H1 (cell line): ENCODE measurements at regions not wholly inside any gene's neighbourhood (a gene's known extent, or its start where the extent isn't known, plus 50 kb on each side); places are given as distances from the start of the nearest gene placed in this dataset.

Source experiments
- TF ChIP-seq, protein P1 (sequence below): IDR thresholded peaks from 2 replicates; pipeline ENCODE4 v1.6.1; 2011; ENCODE audit warnings: low read depth, mild to moderate bottlenecking, low read length; ENCODE audit not compliant: insufficient read depth
- TF ChIP-seq, protein P2 (sequence below): IDR thresholded peaks from 2 replicates; pipeline ENCODE4 v1.6.1; 2011; ENCODE audit warnings: low read length, improper control_type of control experiment

DNA sequence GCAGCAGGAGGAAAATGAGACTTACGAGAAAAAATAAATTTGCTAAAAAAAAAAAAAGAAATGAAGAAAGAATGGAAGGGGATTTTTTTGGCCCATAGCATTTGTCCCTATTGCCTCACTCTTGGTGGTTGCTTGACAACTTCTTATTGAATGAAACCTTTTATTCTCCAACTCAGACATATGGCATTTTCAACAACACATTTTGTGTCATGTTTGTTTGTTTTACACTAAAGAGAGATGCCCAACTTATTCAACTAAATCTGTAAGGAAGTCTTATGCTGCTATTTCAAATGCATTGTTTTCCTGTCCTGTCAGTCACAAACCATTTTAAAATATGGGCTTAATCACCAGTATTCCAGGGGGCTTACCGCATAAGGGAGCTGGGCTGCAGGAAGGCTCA lies 409.1 kb upstream of the TENM3 start (continued):
- TF ChIP-seq, protein P1, sequence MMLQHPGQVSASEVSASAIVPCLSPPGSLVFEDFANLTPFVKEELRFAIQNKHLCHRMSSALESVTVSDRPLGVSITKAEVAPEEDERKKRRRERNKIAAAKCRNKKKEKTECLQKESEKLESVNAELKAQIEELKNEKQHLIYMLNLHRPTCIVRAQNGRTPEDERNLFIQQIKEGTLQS: no peak
- TF ChIP-seq, protein P2, sequence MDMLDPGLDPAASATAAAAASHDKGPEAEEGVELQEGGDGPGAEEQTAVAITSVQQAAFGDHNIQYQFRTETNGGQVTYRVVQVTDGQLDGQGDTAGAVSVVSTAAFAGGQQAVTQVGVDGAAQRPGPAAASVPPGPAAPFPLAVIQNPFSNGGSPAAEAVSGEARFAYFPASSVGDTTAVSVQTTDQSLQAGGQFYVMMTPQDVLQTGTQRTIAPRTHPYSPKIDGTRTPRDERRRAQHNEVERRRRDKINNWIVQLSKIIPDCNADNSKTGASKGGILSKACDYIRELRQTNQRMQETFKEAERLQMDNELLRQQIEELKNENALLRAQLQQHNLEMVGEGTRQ: no peak
